ENCODE measurements at regions not wholly inside any gene's neighbourhood (a gene's known extent, or its start where the extent isn't known, plus 50 kb on each side); places are given as distances from the start of the nearest gene placed in this dataset.

- TF ChIP-seq CTCF (IDR thresholded peaks at IDR 0.05; ENCODE audit: insufficient read depth, low read length, poor library complexity, severe bottlenecking) (no peak), EZH2phosphoT487 (conservative IDR thresholded peaks at IDR 0.05; ENCODE audit: low read length) (no peak)
Measured at GRCh38 chr4:157897855-157898370, 274.9 kb downstream of the GASK1B start.

Data from SU-DHL-6 (cell line).